ENCODE measurements at regions not wholly inside any gene's neighbourhood (a gene's known extent, or its start where the extent isn't known, plus 50 kb on each side); places are given as distances from the start of the nearest gene placed in this dataset.

DNA sequence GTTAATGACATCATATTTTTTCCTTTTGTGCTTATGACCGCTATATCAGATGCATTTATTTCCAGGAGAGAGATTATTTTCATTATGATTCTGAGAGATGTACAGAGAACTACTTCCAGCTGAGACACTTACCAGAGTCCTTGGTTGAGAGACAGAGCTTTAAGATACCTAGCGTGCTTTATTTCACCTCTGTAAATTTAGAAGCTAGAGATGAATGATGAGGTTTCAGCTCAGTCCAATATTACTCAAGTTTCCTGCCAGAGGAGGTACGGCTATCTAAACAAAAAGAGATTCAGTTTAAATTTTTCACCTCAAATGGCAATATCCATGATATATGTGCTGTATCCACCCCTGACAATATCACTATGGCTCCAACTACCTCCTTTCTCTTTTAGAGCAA, 182.6 kb upstream of the FAM3C start (continued):
- TF ChIP-seq, protein P1, sequence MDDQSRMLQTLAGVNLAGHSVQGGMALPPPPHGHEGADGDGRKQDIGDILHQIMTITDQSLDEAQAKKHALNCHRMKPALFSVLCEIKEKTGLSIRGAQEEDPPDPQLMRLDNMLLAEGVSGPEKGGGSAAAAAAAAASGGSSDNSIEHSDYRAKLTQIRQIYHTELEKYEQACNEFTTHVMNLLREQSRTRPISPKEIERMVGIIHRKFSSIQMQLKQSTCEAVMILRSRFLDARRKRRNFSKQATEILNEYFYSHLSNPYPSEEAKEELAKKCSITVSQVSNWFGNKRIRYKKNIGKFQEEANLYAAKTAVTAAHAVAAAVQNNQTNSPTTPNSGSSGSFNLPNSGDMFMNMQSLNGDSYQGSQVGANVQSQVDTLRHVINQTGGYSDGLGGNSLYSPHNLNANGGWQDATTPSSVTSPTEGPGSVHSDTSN (IDR thresholded peaks at IDR 0.05): no peak
- TF ChIP-seq YY1 (IDR thresholded peaks at IDR 0.05; ENCODE audit: low read depth): no peak
- TF ChIP-seq ELF1 (IDR thresholded peaks at IDR 0.05): no peak
- TF ChIP-seq TCF12 (IDR thresholded peaks at IDR 0.05): no peak

DNA sequence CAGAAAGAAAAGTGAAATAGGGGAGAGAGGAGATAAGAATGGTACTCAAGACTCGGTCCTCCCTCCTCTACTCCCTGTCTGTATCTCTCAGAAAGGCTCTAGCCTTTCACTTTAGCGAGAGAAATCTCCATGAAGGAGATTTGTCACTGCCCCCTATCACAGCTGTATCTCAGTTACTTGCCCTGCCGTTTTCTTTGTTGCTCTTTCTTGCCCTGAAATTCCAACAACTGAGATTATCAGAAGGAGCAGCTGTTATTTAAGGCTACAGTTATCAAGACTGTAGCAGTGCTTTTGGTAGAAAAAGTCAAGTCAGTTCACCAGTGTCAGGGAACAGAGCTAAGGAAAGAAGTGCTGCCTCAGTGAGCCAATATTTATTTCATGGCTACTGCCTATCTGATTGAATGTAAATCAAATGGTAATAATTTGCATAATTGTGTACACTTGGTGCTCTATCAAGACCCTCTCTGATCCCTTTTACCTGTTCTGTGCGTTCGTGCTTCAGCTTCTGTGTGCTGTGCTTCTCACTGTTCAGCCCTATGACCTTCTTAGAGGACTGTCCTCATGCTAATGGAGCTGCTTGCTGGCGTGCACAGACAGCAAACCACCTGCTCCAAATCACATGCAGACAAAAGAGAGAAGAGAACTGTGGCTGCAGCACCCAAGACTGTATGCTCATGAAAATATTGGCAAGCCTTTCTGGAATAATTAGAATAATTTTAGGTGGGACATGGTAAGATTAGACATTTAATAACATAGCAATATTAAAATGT, 180.2 kb upstream of the FAM3C start:
- CTCF ChIA-PET: interaction anchor here (0.6 to 0.8 kb wide), 2 partner anchors 13 to 762 kb away, joined by 3 read pairs; no protein-coding TSS in a partner anchor
- no peak overlapping the region for H3K27ac ChIP-seq (ENCODE audit: low read depth in 2 of 2, low read length in 1 of 2)
- H3K27me3 ChIP-seq (ENCODE audit: insufficient read depth): peaks cover 21% of the 10 kb centered on the region; the same call in 1 of the 2 replicates
- no peak overlapping the region for H3K4me3 ChIP-seq (ENCODE audit: low read depth in 2 of 2, low read length in 1 of 2)
- H3K9ac ChIP-seq: no peak overlapping the region
- no peaks in the 10 kb centered on the region for H3K79me2 ChIP-seq (ENCODE audit: insufficient read depth)
- H3K4me1 ChIP-seq (ENCODE audit: control insufficient read depth in 1 of 2, insufficient read depth in 2 of 2, low read depth in 1 of 2, low read length in 1 of 2): no peaks in the 10 kb centered on the region
- no peaks in the 10 kb centered on the region for H4K20me1 ChIP-seq (ENCODE audit: insufficient read depth)
- no peak for TF ChIP-seq ZBTB33 (IDR thresholded peaks at IDR 0.05; ENCODE audit: borderline replicate concordance, low read depth)
- TF ChIP-seq TCF12 (IDR thresholded peaks at IDR 0.05): no peak
- no peak for TF ChIP-seq GABPA (IDR thresholded peaks at IDR 0.05; ENCODE audit: low read depth)
- TF ChIP-seq, protein P2, sequence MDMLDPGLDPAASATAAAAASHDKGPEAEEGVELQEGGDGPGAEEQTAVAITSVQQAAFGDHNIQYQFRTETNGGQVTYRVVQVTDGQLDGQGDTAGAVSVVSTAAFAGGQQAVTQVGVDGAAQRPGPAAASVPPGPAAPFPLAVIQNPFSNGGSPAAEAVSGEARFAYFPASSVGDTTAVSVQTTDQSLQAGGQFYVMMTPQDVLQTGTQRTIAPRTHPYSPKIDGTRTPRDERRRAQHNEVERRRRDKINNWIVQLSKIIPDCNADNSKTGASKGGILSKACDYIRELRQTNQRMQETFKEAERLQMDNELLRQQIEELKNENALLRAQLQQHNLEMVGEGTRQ (IDR thresholded peaks at IDR 0.05; ENCODE audit: borderline replicate concordance, low read depth, low read length): no peak
- TF ChIP-seq RAD21 (IDR thresholded peaks at IDR 0.05; ENCODE audit: low read length): no peak
- TF ChIP-seq IRF3 (IDR thresholded peaks at IDR 0.05; ENCODE audit: low read depth, low read length): no peak
- TF ChIP-seq YY1 (IDR thresholded peaks at IDR 0.05; ENCODE audit: low read depth): no peak
- TF ChIP-seq RXRA (IDR thresholded peaks at IDR 0.05; ENCODE audit: borderline replicate concordance, low read depth): no peak
- no peak for TF ChIP-seq FOXM1 (IDR thresholded peaks at IDR 0.05; ENCODE audit: low read depth)
- TF ChIP-seq MAX (IDR thresholded peaks at IDR 0.05; ENCODE audit: low read depth): no peak
- no peak for TF ChIP-seq FOXJ3 (CRISPR knock-in tag; IDR thresholded peaks at IDR 0.05)
- no peak for TF ChIP-seq MXI1 (IDR thresholded peaks at IDR 0.05; ENCODE audit: low read depth, low read length)
- no peak for TF ChIP-seq MEF2A (IDR thresholded peaks at IDR 0.05; ENCODE audit: borderline replicate concordance, low read depth)
- no peaks in the 10 kb centered on the region for H3K36me3 ChIP-seq (replicated peaks in 1 of 2; ENCODE audit: control insufficient read depth in 1 of 2, insufficient read depth in 2 of 2, low read length in 1 of 2)
- H3F3A ChIP-seq (replicated peaks; ENCODE audit: insufficient read depth): no peaks in the 10 kb centered on the region
- no peak for DNase-seq
- no peaks in the 10 kb centered on the region for H3K9me3 ChIP-seq
- POLR2A ChIA-PET: no interaction called here
- H2AFZ ChIP-seq (ENCODE audit: low read depth): no peak overlapping the region
- 2% methylated on average over 6 of the region's 6 CpGs for WGBS (ENCODE audit: low lambda C conversion rate)
- no peaks in the 10 kb centered on the region for H3K9me2 ChIP-seq
- no peak overlapping the region for H3K4me2 ChIP-seq

All from SK-N-SH (cell line).